Bronchial epithelial cell (primary cell): ENCODE measurements at regions not wholly inside any gene's neighbourhood (a gene's known extent, or its start where the extent isn't known, plus 50 kb on each side); places are given as distances from the start of the nearest gene placed in this dataset.

Source experiments
- DNase-seq: peaks from one replicate; pipeline ENCODE4 v3.0.0-alpha.2; 2010; ENCODE audit warnings: low read depth
- FAIRE-seq: peaks from 2 replicates; lab custom pipeline; 2011; peaks lifted over from hg19 to GRCh38; lab: Jason Lieb, UNC
- H3K27me3 ChIP-seq: 2 replicates; pipeline ENCODE4 v1.5.1; 2011; ENCODE audit warnings: low read length; ENCODE audit not compliant: control insufficient read depth, insufficient read depth
- H3K36me3 ChIP-seq: 2 replicates; pipeline ENCODE4 v1.5.1; 2011; ENCODE audit warnings: low read length; ENCODE audit not compliant: control insufficient read depth, insufficient read depth
- H3K4me3 ChIP-seq: 2 replicates; pipeline ENCODE4 v1.5.1; 2011; ENCODE audit warnings: mild to moderate bottlenecking, low read depth, low read length, control low read depth
- CTCF ChIP-seq: IDR thresholded peaks from 2 replicates; pipeline ENCODE4 v1.5.1; 2011; ENCODE audit warnings: mild to moderate bottlenecking, moderate library complexity, low read length, control low read depth, inconsistent platforms; ENCODE audit not compliant: insufficient read depth, severe bottlenecking

- DNase-seq (no peak), FAIRE-seq (no peak)
- no peak for TF ChIP-seq CTCF
- no peaks in the 10 kb centered on the region for H3K36me3 ChIP-seq
- no peak overlapping the region for H3K4me3 ChIP-seq
- H3K27me3 ChIP-seq: no peaks in the 10 kb centered on the region
Observed at GRCh38 chr1:30307182-30307581, 416.2 kb downstream of the MATN1 start.

GRCh38 chr1:30305519-30305918, 417.9 kb downstream of the MATN1 start:
- H3K27me3 ChIP-seq: no peaks in the 10 kb centered on the region
- DNase-seq (no peak), FAIRE-seq (no peak)
- no peak for TF ChIP-seq CTCF
- H3K4me3 ChIP-seq: no peak overlapping the region
- no peaks in the 10 kb centered on the region for H3K36me3 ChIP-seq

- no peak for TF ChIP-seq CTCF
- FAIRE-seq (peak; percentile 85), DNase-seq (no peak)
- Histone ChIP-seq H3K27me3 (no peaks in the 10 kb centered on the region), H3K4me3 (no peak overlapping the region), H3K36me3 (no peaks in the 10 kb centered on the region)
Observed at GRCh38 chr1:30305061-30305460, 418.3 kb downstream of the MATN1 start.

GRCh38 chr1:30304080-30304479, 419.3 kb downstream of the MATN1 start:
- H3K36me3 ChIP-seq: no peaks in the 10 kb centered on the region
- FAIRE-seq: no peak
- H3K27me3 ChIP-seq: no peaks in the 10 kb centered on the region
- no peak for TF ChIP-seq CTCF
- no peak for DNase-seq
- H3K4me3 ChIP-seq: no peak overlapping the region

- DNase-seq: no peak
- Histone ChIP-seq H3K27me3 (no peaks in the 10 kb centered on the region), H3K4me3 (no peak overlapping the region), H3K36me3 (no peaks in the 10 kb centered on the region)
- TF ChIP-seq CTCF: no peak
- FAIRE-seq: no peak
Observed at GRCh38 chr1:30303387-30303786, 420.0 kb downstream of the MATN1 start.

GRCh38 chr1:30302858-30303257, 420.5 kb downstream of the MATN1 start:
- DNase-seq: no peak
- Histone ChIP-seq H3K27me3 (no peaks in the 10 kb centered on the region), H3K36me3 (no peaks in the 10 kb centered on the region), H3K4me3 (no peak overlapping the region)
- FAIRE-seq: no peak
- TF ChIP-seq CTCF: no peak
